B cell (primary cell): ENCODE measurements at regions not wholly inside any gene's neighbourhood (a gene's known extent, or its start where the extent isn't known, plus 50 kb on each side); places are given as distances from the start of the nearest gene placed in this dataset.

Source experiments
- EZH2 ChIP-seq: IDR thresholded peaks from 2 replicates; pipeline ENCODE4 v1.6.1; 2012; ENCODE audit warnings: borderline replicate concordance, low read depth, mild to moderate bottlenecking, moderate library complexity, low read length; ENCODE audit not compliant: insufficient read depth, poor library complexity, severe bottlenecking
- TF ChIP-seq, protein P1 (sequence below): fragments of 200-600 bp; IDR thresholded peaks from one replicate; pipeline ENCODE4 v1.8.0; 2022; ENCODE audit warnings: antibody characterized with exemption, mild to moderate bottlenecking

DNA sequence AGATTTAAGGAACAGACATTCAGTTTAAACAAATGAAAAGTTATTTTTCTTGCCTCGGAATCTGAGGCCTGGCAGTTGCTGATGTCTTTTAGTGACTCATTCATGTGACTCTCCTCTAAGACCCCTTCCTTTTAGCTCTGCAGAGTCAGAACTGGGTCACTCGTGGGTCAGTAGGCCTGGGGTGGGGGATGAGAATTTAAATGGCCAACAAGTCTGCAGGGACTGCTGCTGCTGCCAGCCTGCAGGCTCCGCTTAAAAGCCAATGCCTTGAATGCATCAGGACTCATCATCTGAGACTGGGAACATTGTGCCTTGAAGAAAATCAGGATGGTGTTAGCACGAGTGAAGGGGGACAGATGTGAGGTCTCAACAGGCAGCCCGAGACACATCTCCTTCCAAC lies 404.3 kb downstream of the CDH26 start:
- TF ChIP-seq EZH2, result no peak
- TF ChIP-seq, protein P1, sequence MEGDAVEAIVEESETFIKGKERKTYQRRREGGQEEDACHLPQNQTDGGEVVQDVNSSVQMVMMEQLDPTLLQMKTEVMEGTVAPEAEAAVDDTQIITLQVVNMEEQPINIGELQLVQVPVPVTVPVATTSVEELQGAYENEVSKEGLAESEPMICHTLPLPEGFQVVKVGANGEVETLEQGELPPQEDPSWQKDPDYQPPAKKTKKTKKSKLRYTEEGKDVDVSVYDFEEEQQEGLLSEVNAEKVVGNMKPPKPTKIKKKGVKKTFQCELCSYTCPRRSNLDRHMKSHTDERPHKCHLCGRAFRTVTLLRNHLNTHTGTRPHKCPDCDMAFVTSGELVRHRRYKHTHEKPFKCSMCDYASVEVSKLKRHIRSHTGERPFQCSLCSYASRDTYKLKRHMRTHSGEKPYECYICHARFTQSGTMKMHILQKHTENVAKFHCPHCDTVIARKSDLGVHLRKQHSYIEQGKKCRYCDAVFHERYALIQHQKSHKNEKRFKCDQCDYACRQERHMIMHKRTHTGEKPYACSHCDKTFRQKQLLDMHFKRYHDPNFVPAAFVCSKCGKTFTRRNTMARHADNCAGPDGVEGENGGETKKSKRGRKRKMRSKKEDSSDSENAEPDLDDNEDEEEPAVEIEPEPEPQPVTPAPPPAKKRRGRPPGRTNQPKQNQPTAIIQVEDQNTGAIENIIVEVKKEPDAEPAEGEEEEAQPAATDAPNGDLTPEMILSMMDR, result no peak
